ENCODE measurements at regions not wholly inside any gene's neighbourhood (a gene's known extent, or its start where the extent isn't known, plus 50 kb on each side); places are given as distances from the start of the nearest gene placed in this dataset.
"Not testable (repeated sequence)": the region's sequence is repeated elsewhere in the genome, so short reads cannot be mapped to it uniquely, and the experiment has no call there.

GRCh38 chr7:142563470-142563869 is 185.8 kb upstream of the PRSS1 start:
- no peaks in the 10 kb centered on the region for H3K27me3 ChIP-seq
- no peaks in the 10 kb centered on the region for H3K36me3 ChIP-seq
- H3K9me3 ChIP-seq, result no peaks in the 10 kb centered on the region
- H3K4me3 ChIP-seq, result no peak overlapping the region
- H3K27ac ChIP-seq, result no peak overlapping the region
- DNase-seq (ENCODE audit: low spot score in 2 of 2), result no peak
- no peak for TF ChIP-seq CTCF (IDR thresholded peaks at IDR 0.05)
- intact Hi-C loops (cut with DNase I), result no loop called here
- no peaks in the 10 kb centered on the region for H3K4me1 ChIP-seq

GRCh38 chr7:142562688-142563087 is 186.6 kb upstream of the PRSS1 start:
- intact Hi-C loops (cut with DNase I), result no loop called here
- Histone ChIP-seq H3K4me1 (no peaks in the 10 kb centered on the region), H3K9me3 (no peaks in the 10 kb centered on the region), H3K4me3 (no peak overlapping the region), H3K27me3 (no peaks in the 10 kb centered on the region), H3K36me3 (no peaks in the 10 kb centered on the region), H3K27ac (no peak overlapping the region)
- TF ChIP-seq CTCF (IDR thresholded peaks at IDR 0.05), result no peak
- no peak for DNase-seq (ENCODE audit: low spot score in 2 of 2)

GRCh38 chr7:142561396-142561795 is 187.9 kb upstream of the PRSS1 start:
- intact Hi-C loops (cut with DNase I), result not testable (repeated sequence)

GRCh38 chr7:142560770-142561169 is 188.5 kb upstream of the PRSS1 start:
- H3K27ac ChIP-seq; H3K36me3 ChIP-seq; H3K27me3 ChIP-seq; DNase-seq (ENCODE audit: low spot score in 2 of 2); H3K9me3 ChIP-seq; H3K4me3 ChIP-seq; H3K4me1 ChIP-seq; intact Hi-C loops (cut with DNase I): not testable (repeated sequence)

More at GRCh38 chr7:142561396-142561795, 187.9 kb upstream of the PRSS1 start:
- not testable (repeated sequence) for H3K4me1 ChIP-seq; H3K4me3 ChIP-seq; H3K9me3 ChIP-seq; H3K27me3 ChIP-seq; H3K27ac ChIP-seq; DNase-seq (ENCODE audit: low spot score in 2 of 2); H3K36me3 ChIP-seq

- H3K27me3 ChIP-seq, result no peaks in the 10 kb centered on the region
- H3K4me3 ChIP-seq, result no peak overlapping the region
- no peak overlapping the region for H3K27ac ChIP-seq
- DNase-seq (ENCODE audit: low spot score in 2 of 2), result no peak
- no peaks in the 10 kb centered on the region for H3K4me1 ChIP-seq
- H3K36me3 ChIP-seq, result no peaks in the 10 kb centered on the region
- no peaks in the 10 kb centered on the region for H3K9me3 ChIP-seq
- no peak for TF ChIP-seq CTCF (IDR thresholded peaks at IDR 0.05)
- intact Hi-C loops (cut with DNase I), result no loop called here
Observed at GRCh38 chr7:142560166-142560565, 189.1 kb upstream of the PRSS1 start.

- intact Hi-C loops (cut with DNase I), result no loop called here
- no peak for DNase-seq (ENCODE audit: low spot score in 2 of 2)
Observed at GRCh38 chr7:142557971-142558582, 191.2 kb upstream of the PRSS1 start.

More at GRCh38 chr7:142557971-142558582, 191.2 kb upstream of the PRSS1 start:
- H3K4me3 ChIP-seq, result no peak overlapping the region
- H3K9me3 ChIP-seq, result no peaks in the 10 kb centered on the region
- TF ChIP-seq CTCF (IDR thresholded peaks at IDR 0.05), result peak in 1 of 3 experiments; percentile 32
- no peak overlapping the region for H3K27ac ChIP-seq
- no peaks in the 10 kb centered on the region for H3K4me1 ChIP-seq
- H3K36me3 ChIP-seq, result no peaks in the 10 kb centered on the region
- H3K27me3 ChIP-seq, result no peaks in the 10 kb centered on the region

Data from ascending aorta (tissue), 2 donors.